ENCODE measurements at regions not wholly inside any gene's neighbourhood (a gene's known extent, or its start where the extent isn't known, plus 50 kb on each side); places are given as distances from the start of the nearest gene placed in this dataset.

DNA sequence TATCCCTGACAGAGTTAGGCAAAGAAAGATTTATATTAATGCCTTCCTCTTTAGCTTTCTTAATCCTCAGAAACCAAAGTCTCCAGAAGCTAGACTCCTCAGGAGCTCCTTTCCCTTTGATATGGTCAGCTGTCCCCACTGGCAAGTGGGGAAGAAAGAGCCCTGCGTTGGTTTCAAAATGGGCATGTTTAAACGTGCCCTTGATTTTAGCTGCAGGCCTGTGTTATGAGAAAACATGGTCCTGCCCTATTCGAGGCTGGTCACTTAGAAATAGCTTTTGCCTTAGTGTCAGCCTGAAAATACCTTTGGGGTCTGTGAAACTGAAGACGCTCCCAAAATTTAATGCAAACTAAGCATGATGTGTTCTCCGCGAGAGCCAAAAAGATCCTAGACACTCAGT lies 135.5 kb upstream of the RARB start:
- no peaks in the 10 kb centered on the region for H3K36me3 ChIP-seq
- H3K4me1 ChIP-seq: no peaks in the 10 kb centered on the region
- no peak for ATAC-seq
- no peak overlapping the region for H3K27ac ChIP-seq
- intact Hi-C loops (cut with DNase I): no loop called here
- DNase-seq: no peak
- H3K27me3 ChIP-seq: no peaks in the 10 kb centered on the region
- H3K9me3 ChIP-seq: no peaks in the 10 kb centered on the region
- H3K4me3 ChIP-seq: no peak overlapping the region
- TF ChIP-seq, protein P1, sequence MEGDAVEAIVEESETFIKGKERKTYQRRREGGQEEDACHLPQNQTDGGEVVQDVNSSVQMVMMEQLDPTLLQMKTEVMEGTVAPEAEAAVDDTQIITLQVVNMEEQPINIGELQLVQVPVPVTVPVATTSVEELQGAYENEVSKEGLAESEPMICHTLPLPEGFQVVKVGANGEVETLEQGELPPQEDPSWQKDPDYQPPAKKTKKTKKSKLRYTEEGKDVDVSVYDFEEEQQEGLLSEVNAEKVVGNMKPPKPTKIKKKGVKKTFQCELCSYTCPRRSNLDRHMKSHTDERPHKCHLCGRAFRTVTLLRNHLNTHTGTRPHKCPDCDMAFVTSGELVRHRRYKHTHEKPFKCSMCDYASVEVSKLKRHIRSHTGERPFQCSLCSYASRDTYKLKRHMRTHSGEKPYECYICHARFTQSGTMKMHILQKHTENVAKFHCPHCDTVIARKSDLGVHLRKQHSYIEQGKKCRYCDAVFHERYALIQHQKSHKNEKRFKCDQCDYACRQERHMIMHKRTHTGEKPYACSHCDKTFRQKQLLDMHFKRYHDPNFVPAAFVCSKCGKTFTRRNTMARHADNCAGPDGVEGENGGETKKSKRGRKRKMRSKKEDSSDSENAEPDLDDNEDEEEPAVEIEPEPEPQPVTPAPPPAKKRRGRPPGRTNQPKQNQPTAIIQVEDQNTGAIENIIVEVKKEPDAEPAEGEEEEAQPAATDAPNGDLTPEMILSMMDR (IDR thresholded peaks at IDR 0.05): no peak

DNA sequence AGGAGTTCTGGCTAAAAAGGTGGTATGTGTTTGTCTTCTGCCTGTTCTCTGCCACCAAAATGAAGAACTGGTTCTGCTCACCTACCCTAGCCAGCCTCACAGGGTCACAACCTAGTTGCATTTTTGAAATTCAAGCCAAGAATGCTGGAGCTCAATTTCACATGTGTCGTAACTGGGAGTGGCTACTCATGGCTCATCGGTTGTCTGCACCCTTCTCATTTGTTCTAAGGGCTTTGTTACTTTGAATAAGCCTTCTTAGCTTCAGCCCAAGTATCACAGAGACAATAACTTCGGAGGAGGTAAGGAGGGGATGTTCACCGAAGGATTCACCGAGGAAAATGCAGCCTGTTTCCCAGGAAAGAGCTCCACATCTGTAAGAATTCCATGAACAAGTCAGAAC lies 134.3 kb upstream of the RARB start:
- no peaks in the 10 kb centered on the region for H3K27me3 ChIP-seq
- TF ChIP-seq, protein P1 (IDR thresholded peaks at IDR 0.05): no peak
- no peak overlapping the region for H3K27ac ChIP-seq
- intact Hi-C loops (cut with DNase I): no loop called here
- ATAC-seq: no peak
- no peaks in the 10 kb centered on the region for H3K36me3 ChIP-seq
- H3K4me3 ChIP-seq: no peak overlapping the region
- DNase-seq: no peak
- H3K9me3 ChIP-seq: no peaks in the 10 kb centered on the region
- H3K4me1 ChIP-seq: no peaks in the 10 kb centered on the region

DNA sequence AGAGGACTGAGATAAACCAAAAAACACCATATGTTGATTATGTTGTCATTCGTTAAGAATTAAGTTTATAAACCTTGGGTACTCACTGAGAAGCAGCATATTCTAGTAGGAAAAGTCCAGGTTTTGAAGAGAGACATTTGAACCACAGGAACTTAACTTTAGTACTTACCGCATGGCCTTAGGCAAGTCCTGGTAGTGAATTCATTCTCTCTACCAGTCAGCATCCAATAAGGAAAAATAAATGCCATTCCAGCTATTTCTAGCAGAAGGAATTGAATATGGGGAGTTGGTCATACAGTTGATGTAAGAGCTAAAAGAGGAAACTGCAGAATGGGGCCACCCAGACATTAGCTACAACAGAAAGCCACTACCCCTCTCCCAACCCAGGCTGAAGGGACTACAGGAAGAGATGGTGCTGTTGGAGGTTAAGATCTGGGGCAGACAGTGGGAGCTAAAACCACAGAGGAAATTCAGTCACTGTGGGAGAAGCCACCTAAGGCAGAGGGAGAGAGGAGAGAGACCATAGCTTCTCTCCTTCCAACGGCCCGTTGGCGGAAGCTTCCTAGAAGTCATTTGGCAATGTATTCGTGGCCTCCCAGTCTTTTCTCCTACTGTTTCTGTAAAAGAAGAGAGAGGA lies 133.8 kb upstream of the RARB start:
- intact Hi-C loops (cut with DNase I): no loop called here
- ATAC-seq (no peak), DNase-seq (no peak)
- Histone ChIP-seq H3K36me3 (no peaks in the 10 kb centered on the region), H3K4me3 (no peak overlapping the region), H3K9me3 (no peaks in the 10 kb centered on the region), H3K27ac (no peak overlapping the region), H3K27me3 (no peaks in the 10 kb centered on the region), H3K4me1 (no peaks in the 10 kb centered on the region)
- TF ChIP-seq, protein P1 (IDR thresholded peaks at IDR 0.05): no peak

DNA sequence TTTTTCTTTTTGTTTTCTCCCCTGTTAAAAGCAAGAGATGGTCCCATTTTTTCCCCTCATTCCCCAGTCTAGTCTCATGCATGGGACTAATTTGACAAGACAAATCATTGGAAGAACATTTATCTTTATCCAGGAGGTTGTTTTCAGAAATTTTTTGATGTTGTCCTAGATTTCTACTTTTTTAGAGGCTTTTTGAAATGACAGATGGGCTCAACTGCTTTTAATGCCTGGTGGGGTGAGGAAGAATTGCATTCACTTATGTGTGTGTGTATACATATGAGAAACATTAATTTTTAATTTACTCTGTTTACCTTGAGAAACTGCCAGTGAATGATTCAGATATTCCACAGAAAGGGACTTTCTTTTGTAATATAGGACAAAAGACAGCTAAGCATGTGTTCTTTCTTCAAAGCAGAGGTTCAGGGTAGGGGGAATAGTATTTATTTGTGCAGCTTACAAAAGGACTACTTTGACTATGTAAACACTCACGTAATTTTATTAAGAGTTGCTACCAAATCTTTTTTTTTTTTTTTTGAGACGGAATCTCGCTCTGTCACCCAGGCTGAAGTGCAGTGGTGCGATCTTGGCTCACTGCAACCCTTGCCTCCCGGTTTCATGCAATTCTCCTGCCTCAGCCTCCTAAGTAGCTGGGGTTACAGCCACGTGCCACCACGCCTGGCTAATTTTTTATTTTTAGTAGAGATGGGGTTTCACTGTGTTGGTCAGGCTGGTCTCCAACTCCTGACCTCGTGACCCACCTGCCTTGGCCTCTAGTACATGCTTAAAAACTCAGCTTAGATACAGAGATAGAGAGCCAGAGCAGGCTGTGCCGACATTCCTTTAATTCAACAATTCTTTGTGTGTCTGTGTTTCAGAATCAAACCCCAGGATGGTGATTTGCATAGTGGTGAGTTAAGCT lies 130.1 kb upstream of the RARB start:
- H3K27me3 ChIP-seq: no peaks in the 10 kb centered on the region

DNA sequence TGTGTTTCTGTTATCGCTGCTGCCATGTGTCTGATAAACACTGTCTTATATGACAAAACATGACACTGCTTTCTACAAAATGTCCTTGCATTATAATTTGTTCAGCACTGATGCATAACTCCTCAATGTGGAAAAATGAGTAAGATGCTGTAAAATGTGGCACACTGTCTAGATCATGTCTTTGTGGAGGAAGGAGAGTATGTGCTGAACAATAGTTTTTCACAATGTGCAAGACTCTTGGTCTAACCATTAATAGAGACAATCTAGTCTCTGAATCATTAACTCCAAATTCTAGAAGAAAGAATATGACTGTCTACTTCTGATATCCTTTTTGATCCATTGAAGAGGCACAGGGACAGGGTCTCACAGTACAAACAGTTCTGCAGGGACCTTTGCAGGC lies 127.9 kb upstream of the RARB start:
- no peaks in the 10 kb centered on the region for H3K27me3 ChIP-seq
- intact Hi-C loops (cut with DNase I): no loop called here
- H3K36me3 ChIP-seq: no peaks in the 10 kb centered on the region
- no peak overlapping the region for H3K27ac ChIP-seq
- DNase-seq: no peak
- H3K4me1 ChIP-seq: no peaks in the 10 kb centered on the region
- H3K9me3 ChIP-seq: no peaks in the 10 kb centered on the region
- no peak for ATAC-seq
- TF ChIP-seq, protein P1 (IDR thresholded peaks at IDR 0.05): no peak
- no peak overlapping the region for H3K4me3 ChIP-seq

More for the DNA sequence above, 130.1 kb upstream of the RARB start:
- TF ChIP-seq, protein P1 (IDR thresholded peaks at IDR 0.05): no peak
- Histone ChIP-seq H3K27ac (no peak overlapping the region), H3K9me3 (no peaks in the 10 kb centered on the region), H3K4me1 (no peaks in the 10 kb centered on the region), H3K36me3 (no peaks in the 10 kb centered on the region), H3K4me3 (no peak overlapping the region)
- DNase-seq (no peak), ATAC-seq (no peak)
- intact Hi-C loops (cut with DNase I): no loop called here
